Keratinocyte (primary cell): ENCODE measurements at regions not wholly inside any gene's neighbourhood (a gene's known extent, or its start where the extent isn't known, plus 50 kb on each side); places are given as distances from the start of the nearest gene placed in this dataset.

Experiments used
- DNase-seq: peaks from one replicate; pipeline ENCODE4 v3.0.0-alpha.2; 2011; ENCODE audit warnings: low read depth, missing footprints, low spot score
- FAIRE-seq: peaks from 2 replicates; lab custom pipeline; 2011; peaks lifted over from hg19 to GRCh38; lab: Jason Lieb, UNC
- H2AFZ ChIP-seq: 2 replicates; pipeline ENCODE4 v1.6.0; 2012; ENCODE audit warnings: low read length, control low read depth, inconsistent platforms; ENCODE audit not compliant: control insufficient read depth
- H3K27ac ChIP-seq: 2 replicates; pipeline ENCODE4 v1.5.1; 2011; ENCODE audit warnings: low read length; ENCODE audit not compliant: control insufficient read depth, insufficient read depth
- H3K27me3 ChIP-seq: 3 replicates; pipeline ENCODE4 v1.6.0; 2011; ENCODE audit warnings: low read length; ENCODE audit not compliant: control insufficient read depth, insufficient read depth; ENCODE audit errors: extremely low read depth
- H3K36me3 ChIP-seq, 2 experiments: 2 replicates in 1 of 2; 3 replicates in 1 of 2; pipeline ENCODE4 v1.5.1; 2011; ENCODE audit warnings: low read length in 2 of 2, mild to moderate bottlenecking in 1 of 2; ENCODE audit not compliant: control insufficient read depth in 2 of 2, insufficient read depth in 2 of 2; ENCODE audit errors: extremely low read depth in 1 of 2
- H3K4me1 ChIP-seq: 3 replicates; pipeline ENCODE4 v1.5.1; 2011; ENCODE audit warnings: low read length; ENCODE audit not compliant: control insufficient read depth, insufficient read depth; ENCODE audit errors: extremely low read depth
- H3K4me2 ChIP-seq: 3 replicates; pipeline ENCODE4 v1.6.0; 2011; ENCODE audit warnings: low read depth, low read length; ENCODE audit not compliant: control insufficient read depth, insufficient read depth; ENCODE audit errors: extremely low read depth
- H3K4me3 ChIP-seq, 3 experiments: fragments of 200-600 bp in 1 of 3; sonication (generic) in 1 of 3; 2 replicates in 2 of 3; 3 replicates in 1 of 3; pipeline ENCODE4 v1.5.1; 2011 to 2016; ENCODE audit warnings: low read length in 3 of 3, mild to moderate bottlenecking in 3 of 3, control low read depth in 2 of 3, inconsistent platforms in 1 of 3, low read depth in 1 of 3, mixed read lengths in 1 of 3, mixed run types in 1 of 3, moderate library complexity in 1 of 3; ENCODE audit not compliant: control insufficient read depth in 2 of 3, insufficient read depth in 2 of 3; ENCODE audit errors: extremely low read depth in 1 of 3
- H3K79me2 ChIP-seq: 2 replicates; pipeline ENCODE4 v1.6.0; 2012; ENCODE audit warnings: low read length; ENCODE audit not compliant: control insufficient read depth, insufficient read depth
- H3K9ac ChIP-seq: 3 replicates; pipeline ENCODE4 v1.6.0; 2011; ENCODE audit warnings: low read length; ENCODE audit not compliant: control insufficient read depth, insufficient read depth; ENCODE audit errors: extremely low read depth
- H3K9me1 ChIP-seq: 3 replicates; pipeline ENCODE4 v1.6.0; 2011; ENCODE audit warnings: low read length; ENCODE audit not compliant: control insufficient read depth, insufficient read depth; ENCODE audit errors: extremely low read depth
- H3K9me3 ChIP-seq: 2 replicates; pipeline ENCODE4 v1.5.1; 2012; ENCODE audit warnings: low read depth, low read length; ENCODE audit not compliant: control insufficient read depth
- H4K20me1 ChIP-seq: 3 replicates; pipeline ENCODE4 v1.6.0; 2011; ENCODE audit warnings: low read length; ENCODE audit not compliant: control insufficient read depth, insufficient read depth; ENCODE audit errors: extremely low read depth
- EZH2 ChIP-seq: IDR thresholded peaks from one replicate; pipeline ENCODE4 v1.6.1; 2012; ENCODE audit warnings: inconsistent platforms, mild to moderate bottlenecking, low read length, moderate library complexity
- dilution Hi-C: fragments of 300-500 bp; cut with MboI; formaldehyde crosslinking; loops from one replicate; pipeline ENCODE4 v1.7.0; 2020; ENCODE audit warnings: low sequenced_read_pairs; ENCODE audit not compliant: extremely low pct_ligation_motif_present
- TF ChIP-seq, protein P1 (sequence below), 3 experiments: IDR thresholded peaks in 1 of 3; conservative IDR thresholded peaks in 1 of 3; optimal IDR thresholded peaks in 1 of 3; 2 replicates in 2 of 3; 3 replicates in 1 of 3; pipeline versions ENCODE3 to v1.5.1; 2011; ENCODE audit warnings: low read length in 3 of 3, mild to moderate bottlenecking in 3 of 3, moderate library complexity in 2 of 3, control low read depth in 1 of 3, inconsistent platforms in 1 of 3; ENCODE audit not compliant: insufficient read depth in 2 of 3; ENCODE audit errors: extremely low read depth in 1 of 3

- no peak overlapping the region for H2AFZ ChIP-seq
- H4K20me1 ChIP-seq: no peaks in the 10 kb centered on the region
- DNase-seq (no peak), FAIRE-seq (no peak)
- no peak overlapping the region for H3K4me2 ChIP-seq
- dilution Hi-C loops: no loop called here
- H3K4me1 ChIP-seq: no peaks in the 10 kb centered on the region
- no peak overlapping the region for H3K9ac ChIP-seq
- H3K9me1 ChIP-seq: no peaks in the 10 kb centered on the region
- H3K9me3 ChIP-seq: no peaks in the 10 kb centered on the region
- no peak overlapping the region for H3K4me3 ChIP-seq
- H3K79me2 ChIP-seq: no peaks in the 10 kb centered on the region
- TF ChIP-seq, protein P1, sequence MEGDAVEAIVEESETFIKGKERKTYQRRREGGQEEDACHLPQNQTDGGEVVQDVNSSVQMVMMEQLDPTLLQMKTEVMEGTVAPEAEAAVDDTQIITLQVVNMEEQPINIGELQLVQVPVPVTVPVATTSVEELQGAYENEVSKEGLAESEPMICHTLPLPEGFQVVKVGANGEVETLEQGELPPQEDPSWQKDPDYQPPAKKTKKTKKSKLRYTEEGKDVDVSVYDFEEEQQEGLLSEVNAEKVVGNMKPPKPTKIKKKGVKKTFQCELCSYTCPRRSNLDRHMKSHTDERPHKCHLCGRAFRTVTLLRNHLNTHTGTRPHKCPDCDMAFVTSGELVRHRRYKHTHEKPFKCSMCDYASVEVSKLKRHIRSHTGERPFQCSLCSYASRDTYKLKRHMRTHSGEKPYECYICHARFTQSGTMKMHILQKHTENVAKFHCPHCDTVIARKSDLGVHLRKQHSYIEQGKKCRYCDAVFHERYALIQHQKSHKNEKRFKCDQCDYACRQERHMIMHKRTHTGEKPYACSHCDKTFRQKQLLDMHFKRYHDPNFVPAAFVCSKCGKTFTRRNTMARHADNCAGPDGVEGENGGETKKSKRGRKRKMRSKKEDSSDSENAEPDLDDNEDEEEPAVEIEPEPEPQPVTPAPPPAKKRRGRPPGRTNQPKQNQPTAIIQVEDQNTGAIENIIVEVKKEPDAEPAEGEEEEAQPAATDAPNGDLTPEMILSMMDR (optimal IDR thresholded peaks at IDR 0.05 in 1 of 3, IDR thresholded peaks at IDR 0.05 in 1 of 3, conservative IDR thresholded peaks at IDR 0.05 in 1 of 3; ENCODE audit: extremely low read depth in 1 of 3, insufficient read depth in 2 of 3, low read length in 3 of 3): no peak
- no peak for TF ChIP-seq EZH2
- no peak overlapping the region for H3K27ac ChIP-seq
- no peaks in the 10 kb centered on the region for H3K27me3 ChIP-seq
- H3K36me3 ChIP-seq: no peaks in the 10 kb centered on the region
These were observed 112.7 kb downstream of the RFPL4B start for GRCh38 chr6:112459758-112460304.

- Histone ChIP-seq H2AFZ (no peak overlapping the region), H3K27ac (no peak overlapping the region), H3K4me2 (no peak overlapping the region), H3K9me3 (no peaks in the 10 kb centered on the region), H3K9ac (no peak overlapping the region), H3K9me1 (no peaks in the 10 kb centered on the region), H3K4me3 (no peak overlapping the region), H3K4me1 (peaks cover 14% of the 10 kb centered on the region), H3K36me3 (no peaks in the 10 kb centered on the region), H4K20me1 (no peaks in the 10 kb centered on the region), H3K79me2 (no peaks in the 10 kb centered on the region), H3K27me3 (no peaks in the 10 kb centered on the region)
- DNase-seq (no peak), FAIRE-seq (peak; percentile 48)
- no peak for TF ChIP-seq EZH2
- TF ChIP-seq, protein P1 (optimal IDR thresholded peaks at IDR 0.05 in 1 of 3, IDR thresholded peaks at IDR 0.05 in 1 of 3, conservative IDR thresholded peaks at IDR 0.05 in 1 of 3; ENCODE audit: extremely low read depth in 1 of 3, insufficient read depth in 2 of 3, low read length in 3 of 3): no peak
- dilution Hi-C loops: no loop called here
These were observed 118.0 kb downstream of the RFPL4B start for GRCh38 chr6:112464901-112465665.
